H1 (cell line): ENCODE measurements at regions not wholly inside any gene's neighbourhood (a gene's known extent, or its start where the extent isn't known, plus 50 kb on each side); places are given as distances from the start of the nearest gene placed in this dataset.

Experiments
- CTCF ChIA-PET: fragments of 300-600 bp; sonication (Branson Sonifier 250); formaldehyde crosslinking; loops from one replicate; lab custom pipeline; 2021; ENCODE audit not compliant: partially characterized antibody; lab: Charles Lee
- POLR2A ChIA-PET: fragments of 300-600 bp; sonication (Branson Sonifier 250); formaldehyde crosslinking; loops from one replicate; lab custom pipeline; 2021; ENCODE audit warnings: inconsistent platforms; ENCODE audit not compliant: partially characterized antibody; lab: Charles Lee
- DNase-seq, 2 experiments: peaks; one replicate each; pipeline versions ENCODE4 v3.0.0 to v3.0.0-alpha.2; 2010 to 2022; ENCODE audit warnings: low spot score in 2 of 2, low read depth in 1 of 2, mixed read lengths in 1 of 2
- FAIRE-seq: peaks from 2 replicates; lab custom pipeline; 2011; peaks lifted over from hg19 to GRCh38; lab: Jason Lieb, UNC
- H2AFZ ChIP-seq: 2 replicates; pipeline ENCODE4 v1.8.1; 2012; ENCODE audit warnings: low read length, inconsistent platforms
- H2AK5ac ChIP-seq: 2 replicates; pipeline ENCODE4 v1.6.1; 2013; ENCODE audit warnings: low read depth, low read length
- H2BK120ac ChIP-seq: replicated peaks from 2 replicates; pipeline ENCODE3; 2013; ENCODE audit warnings: low read depth, low read length, inconsistent platforms
- H2BK12ac ChIP-seq: 2 replicates; pipeline ENCODE4 v1.6.1; 2013; ENCODE audit warnings: low read depth, low read length
- H2BK15ac ChIP-seq: 2 replicates; pipeline ENCODE4 v1.6.1; 2013; ENCODE audit warnings: low read length
- H2BK20ac ChIP-seq: 2 replicates; pipeline ENCODE4 v1.6.1; 2013; ENCODE audit warnings: low read length
- H2BK5ac ChIP-seq: 2 replicates; pipeline ENCODE4 v1.6.1; 2013; ENCODE audit warnings: low read depth, low read length
- H3K14ac ChIP-seq: 2 replicates; pipeline ENCODE4 v1.6.1; 2013; ENCODE audit warnings: inconsistent platforms; ENCODE audit not compliant: insufficient read length
- H3K18ac ChIP-seq: 2 replicates; pipeline ENCODE4 v1.6.1; 2013; ENCODE audit warnings: low read length; ENCODE audit errors: extremely low read depth
- H3K23ac ChIP-seq: 2 replicates; pipeline ENCODE4 v1.6.1; 2013; ENCODE audit warnings: inconsistent platforms; ENCODE audit not compliant: insufficient read length
- H3K23me2 ChIP-seq: 2 replicates; pipeline ENCODE4 v1.6.1; 2013; ENCODE audit warnings: low read depth, low read length
- H3K27ac ChIP-seq: 2 replicates; pipeline ENCODE4 v1.6.1; 2011; ENCODE audit warnings: low read depth, low read length, inconsistent platforms
- H3K27me3 ChIP-seq, 4 experiments: replicated peaks in 1 of 4; 1 replicate in 1 of 4; 2 replicates in 3 of 4; pipeline versions ENCODE4 v1.6.1 to v1.8.1; 2011 to 2013; ENCODE audit warnings: low read length in 3 of 4, mild to moderate bottlenecking in 3 of 4, inconsistent platforms in 2 of 4, mixed read lengths in 2 of 4, moderate library complexity in 1 of 4; ENCODE audit not compliant: control insufficient read depth in 3 of 4, insufficient read depth in 3 of 4; ENCODE audit errors: extremely low read depth in 1 of 4
- H3K36me3 ChIP-seq, 4 experiments: 2 replicates each; pipeline versions ENCODE4 v1.6.1 to v1.8.1; 2011 to 2013; ENCODE audit warnings: mild to moderate bottlenecking in 4 of 4, low read length in 3 of 4, moderate library complexity in 2 of 4, control low read depth in 1 of 4, inconsistent platforms in 1 of 4; ENCODE audit not compliant: insufficient read depth in 4 of 4, control insufficient read depth in 2 of 4
- H3K4ac ChIP-seq: replicated peaks from 2 replicates; pipeline ENCODE3; 2013; ENCODE audit warnings: low read length, low read depth, mixed read lengths, inconsistent platforms; ENCODE audit not compliant: insufficient read length
- H3K4me1 ChIP-seq, 4 experiments: replicated peaks in 1 of 4; 1 replicate in 1 of 4; 2 replicates in 3 of 4; pipeline versions ENCODE4 v1.6.1 to v1.8.1; 2011 to 2013; ENCODE audit warnings: low read length in 3 of 4, inconsistent platforms in 2 of 4, mixed read lengths in 1 of 4; ENCODE audit not compliant: insufficient read depth in 4 of 4, control insufficient read depth in 3 of 4
- H3K4me2 ChIP-seq, 2 experiments: 2 replicates each; pipeline versions ENCODE4 v1.6.1 to v1.8.1; 2011 to 2013; ENCODE audit warnings: low read depth in 2 of 2, low read length in 2 of 2, control low read depth in 1 of 2, inconsistent platforms in 1 of 2, mild to moderate bottlenecking in 1 of 2; ENCODE audit not compliant: insufficient read depth in 1 of 2
- H3K4me3 ChIP-seq, 4 experiments: fragments of 200-600, 300-600 bp in 1 of 4; sonication (generic), shearing (Covaris generic), sonication (Bioruptor Twin) in 1 of 4; 2 replicates each; pipeline versions ENCODE4 v1.5.1 to v1.8.1; 2011 to 2016; ENCODE audit warnings: low read length in 4 of 4, low read depth in 3 of 4, control low read depth in 2 of 4, inconsistent platforms in 2 of 4, mild to moderate bottlenecking in 2 of 4, mixed read lengths in 1 of 4, moderate library complexity in 1 of 4; ENCODE audit not compliant: insufficient read depth in 2 of 4; ENCODE audit errors: extremely low read depth in 1 of 4
- H3K56ac ChIP-seq: replicated peaks from 2 replicates; pipeline ENCODE3; 2013; ENCODE audit warnings: low read depth, mild to moderate bottlenecking, mixed read lengths, low read length, inconsistent platforms; ENCODE audit not compliant: insufficient read length
- H3K79me1 ChIP-seq: 2 replicates; pipeline ENCODE4 v1.6.1; 2013; ENCODE audit warnings: low read depth, low read length, control low read depth
- H3K79me2 ChIP-seq, 2 experiments: 2 replicates each; pipeline versions ENCODE4 v1.6.1 to v1.8.1; 2012 to 2013; ENCODE audit warnings: low read length in 2 of 2, mild to moderate bottlenecking in 2 of 2, inconsistent platforms in 1 of 2; ENCODE audit not compliant: insufficient read depth in 2 of 2, control insufficient read depth in 1 of 2
- H3K9ac ChIP-seq, 4 experiments: replicated peaks in 1 of 4; 1 replicate in 1 of 4; 2 replicates in 3 of 4; pipeline versions ENCODE4 v1.6.1 to v1.8.1; 2011 to 2013; ENCODE audit warnings: low read depth in 3 of 4, low read length in 3 of 4, control low read depth in 2 of 4, mild to moderate bottlenecking in 2 of 4, moderate library complexity in 2 of 4, inconsistent platforms in 1 of 4; ENCODE audit errors: extremely low read depth in 1 of 4
- H3K9me3 ChIP-seq, 2 experiments: 2 replicates each; pipeline versions ENCODE4 v1.6.1 to v1.8.1; 2012 to 2013; ENCODE audit warnings: mild to moderate bottlenecking in 2 of 2, moderate library complexity in 2 of 2, control low read depth in 1 of 2, inconsistent platforms in 1 of 2, low read depth in 1 of 2, low read length in 1 of 2, mixed read lengths in 1 of 2; ENCODE audit not compliant: insufficient read depth in 2 of 2
- H4K20me1 ChIP-seq, 2 experiments: replicated peaks in 1 of 2; 2 replicates each; pipeline versions ENCODE3 to v1.8.1; 2011 to 2013; ENCODE audit warnings: inconsistent platforms in 2 of 2, low read length in 2 of 2, mild to moderate bottlenecking in 1 of 2; ENCODE audit not compliant: insufficient read depth in 2 of 2, control insufficient read depth in 1 of 2
- H4K5ac ChIP-seq: 2 replicates; pipeline ENCODE4 v1.6.1; 2013; ENCODE audit warnings: low read length, low read depth, mixed read lengths, inconsistent platforms; ENCODE audit not compliant: insufficient read length
- H4K8ac ChIP-seq: 2 replicates; pipeline ENCODE4 v1.8.0; 2013; ENCODE audit warnings: mild to moderate bottlenecking, moderate library complexity, low read length, inconsistent platforms; ENCODE audit not compliant: insufficient read depth; ENCODE audit errors: extremely low read depth
- H4K91ac ChIP-seq: replicated peaks from 2 replicates; pipeline ENCODE3; 2013; ENCODE audit warnings: low read length, mixed read lengths, inconsistent platforms; ENCODE audit not compliant: insufficient read length
- ASH2L ChIP-seq: fragments of 200-600, 300-600 bp; sonication (generic); IDR thresholded peaks from one replicate; pipeline ENCODE4 v1.7.1; 2017; ENCODE audit warnings: low read length
- CBX8 ChIP-seq: fragments of 300-800, 300-1000 bp; sonication (generic); IDR thresholded peaks from 2 replicates; pipeline ENCODE4 v1.7.1; 2016; ENCODE audit warnings: low read depth, low read length, borderline replicate concordance
- CEBPB ChIP-seq: IDR thresholded peaks from 2 replicates; pipeline ENCODE4 v1.6.1; 2012; ENCODE audit warnings: low read depth, low read length
- CTBP2 ChIP-seq: IDR thresholded peaks from 2 replicates; pipeline ENCODE4 v1.7.0; 2011; ENCODE audit warnings: borderline replicate concordance, mild to moderate bottlenecking, moderate library complexity, mixed read lengths, low read length; ENCODE audit not compliant: insufficient read depth, insufficient read length
- EP300 ChIP-seq, 2 experiments: IDR thresholded peaks; 1 replicate in 1 of 2; 2 replicates in 1 of 2; pipeline ENCODE4 v1.6.1; 2011 to 2012; ENCODE audit warnings: low read depth in 2 of 2, low read length in 2 of 2, mild to moderate bottlenecking in 2 of 2, borderline replicate concordance in 1 of 2, inconsistent platforms in 1 of 2, moderate library complexity in 1 of 2
- HDAC2 ChIP-seq, 2 experiments: fragments of 300-600 bp in 1 of 2; sonication (generic) in 1 of 2; IDR thresholded peaks; 2 replicates each; pipeline ENCODE4 v1.6.1; 2011 to 2012; ENCODE audit warnings: low read depth in 2 of 2, low read length in 2 of 2, mild to moderate bottlenecking in 2 of 2, moderate library complexity in 2 of 2, borderline replicate concordance in 1 of 2, inconsistent platforms in 1 of 2
- NRF1 ChIP-seq: IDR thresholded peaks from 2 replicates; pipeline ENCODE4 v1.6.1; 2011; ENCODE audit warnings: mild to moderate bottlenecking, low read depth, low read length, improper control_type of control experiment
- RAD21 ChIP-seq, 2 experiments: IDR thresholded peaks in 1 of 2; conservative IDR thresholded peaks in 1 of 2; 2 replicates each; pipeline ENCODE4 v1.6.1; 2011; ENCODE audit warnings: low read depth in 2 of 2, low read length in 2 of 2, improper control_type of control experiment in 1 of 2, inconsistent platforms in 1 of 2, mild to moderate bottlenecking in 1 of 2, moderate library complexity in 1 of 2
- SIX5 ChIP-seq: IDR thresholded peaks from 2 replicates; pipeline ENCODE4 v1.6.1; 2011; ENCODE audit warnings: mild to moderate bottlenecking, low read depth, low read length
- SP1 ChIP-seq: IDR thresholded peaks from 2 replicates; pipeline ENCODE4 v1.6.1; 2011; ENCODE audit warnings: low read depth, low read length
- SP2 ChIP-seq: IDR thresholded peaks from 2 replicates; pipeline ENCODE4 v1.6.1; 2012; ENCODE audit warnings: mild to moderate bottlenecking, low read length, inconsistent platforms
- SUZ12 ChIP-seq: fragments of 200-600 bp; sonication (generic); IDR thresholded peaks from 2 replicates; pipeline ENCODE4 v1.6.1; 2012; ENCODE audit warnings: mild to moderate bottlenecking, inconsistent platforms, low read length, moderate library complexity, mixed read lengths
- TBP ChIP-seq: IDR thresholded peaks from 2 replicates; pipeline ENCODE4 v1.6.1; 2011; ENCODE audit warnings: low read depth, low read length, improper control_type of control experiment
- ZNF274 ChIP-seq: IDR thresholded peaks from 2 replicates; pipeline ENCODE4 v1.7.0; 2012; ENCODE audit warnings: low read length, borderline replicate concordance; ENCODE audit errors: extremely low read depth
- WGBS, 2 experiments: shearing (Covaris generic) in 1 of 2; methylation state at CpG; one replicate each; pipeline versions ENCODE4 v1.1.6 to v1.1.7; 2013 to 2015; ENCODE audit warnings: low lambda C conversion rate in 2 of 2, mixed read lengths in 2 of 2, inconsistent platforms in 1 of 2, low coverage in 1 of 2, missing lambda C conversion rate in 1 of 2; ENCODE audit not compliant: insufficient replicate concordance in 2 of 2, insufficient coverage in 1 of 2, insufficient read length in 1 of 2; ENCODE audit errors: extremely low coverage in 1 of 2, missing lambda C conversion rate in 1 of 2; 5-methylcytosine and 5-hydroxymethylcytosine counted together

GRCh38 chrX:7620560-7620959 is 222.4 kb upstream of the VCX start:
- H2BK5ac ChIP-seq, result no peak overlapping the region
- no peak overlapping the region for H3K18ac ChIP-seq
- H3K79me1 ChIP-seq, result no peaks in the 10 kb centered on the region
- ChIA-PET POLR2A (no interaction called here), CTCF (interaction anchor here (1.7 kb wide), 1 partner anchor 15 kb away, joined by 4 read pairs; no protein-coding TSS in a partner anchor)
- H3K27ac ChIP-seq, result no peak overlapping the region
- no peaks in the 10 kb centered on the region for H3K36me3 ChIP-seq
- no peak overlapping the region for H2AFZ ChIP-seq
- WGBS, 2 experiments, result 94% methylated on average over 2 of the region's 3 CpGs; no CpG with 5 or more reads in 1 of the 2 experiments
- no peaks in the 10 kb centered on the region for H3K27me3 ChIP-seq
- H4K5ac ChIP-seq, result no peak overlapping the region
- DNase-seq, result no peak
- H3K14ac ChIP-seq, result no peak overlapping the region
- H2BK15ac ChIP-seq, result no peak overlapping the region
- H3K4me2 ChIP-seq, result no peak overlapping the region
- no peak overlapping the region for H2BK12ac ChIP-seq
- H3K9ac ChIP-seq, result no peak overlapping the region
- no peak overlapping the region for H3K23ac ChIP-seq
- peaks cover 3% of the 10 kb centered on the region; the same call in 1 of the 2 replicates for H3K23me2 ChIP-seq
- no peak overlapping the region for H2BK20ac ChIP-seq
- H4K91ac ChIP-seq, result no peak overlapping the region
- no peak overlapping the region for H3K56ac ChIP-seq
- H3K4me3 ChIP-seq, result no peak overlapping the region
- H3K79me2 ChIP-seq, result no peaks in the 10 kb centered on the region
- H3K4ac ChIP-seq, result no peak overlapping the region
- no peak overlapping the region for H2BK120ac ChIP-seq
- no peak overlapping the region for H2AK5ac ChIP-seq
- H4K8ac ChIP-seq, result no peak overlapping the region
- H4K20me1 ChIP-seq, result peaks cover 0 to 1% of the 10 kb centered on the region in 2 experiments
- no peaks in the 10 kb centered on the region for H3K9me3 ChIP-seq
- H3K4me1 ChIP-seq, result no peaks in the 10 kb centered on the region
- no peak for FAIRE-seq
- TF ChIP-seq TBP, result no peak
- no peak for TF ChIP-seq SP1
- no peak for TF ChIP-seq SUZ12
- no peak for TF ChIP-seq RAD21 (IDR thresholded peaks at IDR 0.05 in 1 of 2, conservative IDR thresholded peaks at IDR 0.05 in 1 of 2; ENCODE audit: low read depth in 2 of 2, low read length in 2 of 2)
- no peak for TF ChIP-seq ZNF274
- no peak for TF ChIP-seq ASH2L
- TF ChIP-seq NRF1, result no peak
- TF ChIP-seq HDAC2 (IDR thresholded peaks at IDR 0.05; ENCODE audit: borderline replicate concordance in 1 of 2, low read depth in 2 of 2, low read length in 2 of 2), result no peak
- TF ChIP-seq SIX5, result no peak
- no peak for TF ChIP-seq EP300 (IDR thresholded peaks at IDR 0.05; ENCODE audit: borderline replicate concordance in 1 of 2, low read depth in 2 of 2, low read length in 2 of 2)
- TF ChIP-seq CBX8, result no peak
- no peak for TF ChIP-seq CEBPB
- no peak for TF ChIP-seq CTBP2
- TF ChIP-seq SP2, result no peak
